PFSK-1 (cell line): ENCODE measurements at regions not wholly inside any gene's neighbourhood (a gene's known extent, or its start where the extent isn't known, plus 50 kb on each side); places are given as distances from the start of the nearest gene placed in this dataset.

Source experiments
- FOXP2 ChIP-seq: optimal IDR thresholded peaks from 2 replicates; pipeline ENCODE3; 2011; ENCODE audit warnings: borderline replicate concordance, control low read depth, inconsistent platforms; ENCODE audit not compliant: insufficient read depth; ENCODE audit errors: extremely low read length, extremely low read depth
- POLR2AphosphoS5 ChIP-seq: IDR thresholded peaks from 2 replicates; pipeline ENCODE4 v1.6.1; 2012; ENCODE audit warnings: low read depth, mild to moderate bottlenecking, control low read depth, low read length, moderate library complexity
- REST ChIP-seq, 2 experiments: IDR thresholded peaks; 2 replicates each; pipeline versions ENCODE4 v1.6.1 to v1.8.0; 2011 to 2012; ENCODE audit warnings: low read depth in 2 of 2, low read length in 2 of 2, control low read depth in 1 of 2, inconsistent platforms in 1 of 2, mild to moderate bottlenecking in 1 of 2, moderate library complexity in 1 of 2; ENCODE audit not compliant: insufficient read depth in 1 of 2
- SIN3A ChIP-seq: IDR thresholded peaks from 2 replicates; pipeline ENCODE4 v1.6.1; 2012; ENCODE audit warnings: mild to moderate bottlenecking, low read length, moderate library complexity, borderline replicate concordance; ENCODE audit not compliant: insufficient read depth
- TAF1 ChIP-seq: IDR thresholded peaks from 2 replicates; pipeline ENCODE4 v1.6.1; 2012; ENCODE audit warnings: low read length, control low read depth, borderline replicate concordance; ENCODE audit not compliant: insufficient read depth

DNA sequence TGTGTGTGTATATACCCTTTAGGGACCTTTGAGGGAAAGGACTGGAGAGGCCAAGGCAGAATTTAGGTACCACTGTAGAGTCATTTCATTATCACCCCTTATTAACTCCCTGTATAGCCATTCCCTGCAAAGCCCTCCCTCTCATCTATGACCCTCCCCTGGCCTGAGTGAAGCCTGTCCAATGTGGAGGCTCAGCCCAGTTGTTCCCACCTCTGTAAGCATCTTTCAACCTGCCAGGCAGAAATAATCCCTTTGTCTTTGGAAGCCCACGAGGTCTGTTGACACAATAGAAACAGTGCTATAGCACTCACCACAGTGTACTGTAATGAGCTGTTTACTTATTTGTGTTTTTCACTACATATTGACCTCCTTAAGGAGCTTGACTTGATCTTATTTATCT is 88.5 kb upstream of the SEMA6A start:
- TF ChIP-seq POLR2AphosphoS5, result no peak
- TF ChIP-seq SIN3A, result no peak
- TF ChIP-seq TAF1, result no peak
- no peak for TF ChIP-seq REST (IDR thresholded peaks at IDR 0.05; ENCODE audit: insufficient read depth in 1 of 2, low read depth in 2 of 2, low read length in 2 of 2)
- no peak for TF ChIP-seq FOXP2

DNA sequence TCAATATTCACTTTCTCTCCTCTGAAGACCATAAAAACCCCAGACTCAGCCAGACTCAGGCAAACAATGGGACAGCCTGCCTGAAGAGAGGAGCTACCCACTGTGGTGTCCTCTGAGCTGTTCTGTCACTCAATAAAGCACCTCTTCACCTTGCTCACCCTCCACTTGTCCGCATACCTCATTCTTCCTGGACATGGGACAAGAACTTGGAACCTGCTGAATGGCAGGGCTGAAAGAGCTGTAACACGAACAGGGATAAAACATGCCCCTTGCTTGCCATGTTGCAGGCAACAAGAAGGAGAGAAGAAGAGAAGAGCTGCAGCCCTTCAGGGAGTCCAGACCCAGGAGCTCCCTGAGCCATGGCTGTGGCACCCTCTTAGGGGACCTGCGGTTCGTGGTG is 86.8 kb upstream of the SEMA6A start:
- TF ChIP-seq REST (IDR thresholded peaks at IDR 0.05; ENCODE audit: insufficient read depth in 1 of 2, low read depth in 2 of 2, low read length in 2 of 2) (no peak), POLR2AphosphoS5 (no peak), TAF1 (no peak), FOXP2 (no peak), SIN3A (no peak)

- TF ChIP-seq REST (IDR thresholded peaks at IDR 0.05; ENCODE audit: insufficient read depth in 1 of 2, low read depth in 2 of 2, low read length in 2 of 2) (no peak), TAF1 (no peak), FOXP2 (no peak), POLR2AphosphoS5 (no peak), SIN3A (no peak)
Measured at GRCh38 chr5:116660929-116661328, 86.3 kb upstream of the SEMA6A start.

DNA sequence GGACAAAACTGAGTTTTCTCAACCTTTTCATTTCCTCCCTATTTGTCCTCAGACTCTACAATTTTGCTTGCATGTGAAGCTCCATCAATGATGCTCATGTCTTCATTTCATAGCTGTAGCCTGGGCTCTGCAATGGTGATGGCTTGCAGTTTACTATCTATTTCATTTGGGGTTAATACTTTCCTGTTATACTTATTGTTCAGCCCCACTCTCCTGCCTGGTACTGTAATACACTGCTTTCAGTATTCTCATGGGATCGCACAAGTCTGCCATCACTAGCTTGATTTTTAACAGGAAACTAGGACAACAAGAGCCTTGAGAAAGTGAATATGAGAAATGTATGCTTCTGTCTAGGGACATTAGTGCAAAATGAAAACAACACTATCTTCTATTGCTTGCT is 84.2 kb upstream of the SEMA6A start:
- TF ChIP-seq POLR2AphosphoS5 (no peak), SIN3A (no peak), FOXP2 (no peak), TAF1 (no peak), REST (IDR thresholded peaks at IDR 0.05; ENCODE audit: insufficient read depth in 1 of 2, low read depth in 2 of 2, low read length in 2 of 2) (no peak)

GRCh38 chr5:116658141-116658540 is 83.5 kb upstream of the SEMA6A start:
- TF ChIP-seq TAF1 (no peak), REST (IDR thresholded peaks at IDR 0.05; ENCODE audit: insufficient read depth in 1 of 2, low read depth in 2 of 2, low read length in 2 of 2) (no peak), FOXP2 (no peak), SIN3A (no peak), POLR2AphosphoS5 (no peak)
